ENCODE measurements at regions not wholly inside any gene's neighbourhood (a gene's known extent, or its start where the extent isn't known, plus 50 kb on each side); places are given as distances from the start of the nearest gene placed in this dataset.

GRCh38 chr10:70943249-70943648 is 54.9 kb upstream of the PCBD1 start:
- Mint-ChIP-seq H3K27ac (no peak overlapping the region), H3K4me3 (no peak overlapping the region), H3K4me1 (no peaks in the 10 kb centered on the region), H3K27me3 (ENCODE audit: low read depth in 2 of 2) (no peaks in the 10 kb centered on the region), H3K36me3 (no peaks in the 10 kb centered on the region), H3K9me3 (no peaks in the 10 kb centered on the region)
- Histone ChIP-seq H3K27ac (ENCODE audit: low read length) (no peak overlapping the region), H3K36me3 (ENCODE audit: control insufficient read depth, insufficient read depth, low read length) (no peaks in the 10 kb centered on the region), H3K4me3 (ENCODE audit: low read length) (no peak overlapping the region), H3K27me3 (ENCODE audit: control insufficient read depth, insufficient read depth, low read length) (no peaks in the 10 kb centered on the region), H3K4me1 (ENCODE audit: control insufficient read depth, insufficient read depth, low read length) (no peaks in the 10 kb centered on the region), H3K9me3 (ENCODE audit: control insufficient read depth, insufficient read depth, low read length) (no peaks in the 10 kb centered on the region)
- 84% methylated on average over 4 of the region's 4 CpGs for WGBS (ENCODE audit: insufficient coverage)
- ATAC-seq, result no peak
- TF ChIP-seq CTCF (IDR thresholded peaks at IDR 0.05), result no peak
- no peak for DNase-seq
- intact Hi-C loops (cut with micrococcal nuclease), result no loop called here

- Mint-ChIP-seq H3K9me3 (no peaks in the 10 kb centered on the region), H3K27me3 (ENCODE audit: low read depth in 2 of 2) (no peaks in the 10 kb centered on the region), H3K4me3 (no peak overlapping the region), H3K36me3 (no peaks in the 10 kb centered on the region), H3K4me1 (no peaks in the 10 kb centered on the region), H3K27ac (no peak overlapping the region)
- H3K27me3 ChIP-seq (ENCODE audit: control insufficient read depth, insufficient read depth, low read length), result no peaks in the 10 kb centered on the region
- whole genome bisulfite sequencing (ENCODE audit: insufficient coverage), result 90% methylated on average over 14 of the region's 14 CpGs
- ATAC-seq, result no peak
- no peak overlapping the region for H3K4me3 ChIP-seq (ENCODE audit: low read length)
- H3K9me3 ChIP-seq (ENCODE audit: control insufficient read depth, insufficient read depth, low read length), result no peaks in the 10 kb centered on the region
- no peak for DNase-seq
- H3K27ac ChIP-seq (ENCODE audit: low read length), result no peak overlapping the region
- intact Hi-C loops (cut with micrococcal nuclease), result no loop called here
- H3K4me1 ChIP-seq (ENCODE audit: control insufficient read depth, insufficient read depth, low read length), result no peaks in the 10 kb centered on the region
- no peak for TF ChIP-seq CTCF (IDR thresholded peaks at IDR 0.05)
- H3K36me3 ChIP-seq (ENCODE audit: control insufficient read depth, insufficient read depth, low read length), result no peaks in the 10 kb centered on the region
Measured at GRCh38 chr10:70943841-70944466, 55.6 kb upstream of the PCBD1 start.

- Mint-ChIP-seq H3K9me3 (no peaks in the 10 kb centered on the region), H3K4me1 (no peaks in the 10 kb centered on the region), H3K36me3 (no peaks in the 10 kb centered on the region), H3K27ac (no peak overlapping the region), H3K27me3 (ENCODE audit: low read depth in 2 of 2) (peaks cover 0 to 6% of the 10 kb centered on the region in 2 donors), H3K4me3 (no peak overlapping the region)
- DNase-seq (no peak), ATAC-seq (no peak)
- Histone ChIP-seq H3K36me3 (ENCODE audit: control insufficient read depth, insufficient read depth, low read length) (no peaks in the 10 kb centered on the region), H3K4me3 (ENCODE audit: low read length) (no peak overlapping the region), H3K27ac (ENCODE audit: low read length) (no peak overlapping the region), H3K27me3 (ENCODE audit: control insufficient read depth, insufficient read depth, low read length) (no peaks in the 10 kb centered on the region), H3K9me3 (ENCODE audit: control insufficient read depth, insufficient read depth, low read length) (no peaks in the 10 kb centered on the region), H3K4me1 (ENCODE audit: control insufficient read depth, insufficient read depth, low read length) (no peaks in the 10 kb centered on the region)
- no peak for TF ChIP-seq CTCF (IDR thresholded peaks at IDR 0.05)
- intact Hi-C loops (cut with micrococcal nuclease), result no loop called here
- WGBS (ENCODE audit: insufficient coverage), result 88% methylated on average over 4 of the region's 5 CpGs
Measured at GRCh38 chr10:70950037-70950436, 61.7 kb upstream of the PCBD1 start.

GRCh38 chr10:70950801-70951200 is 62.4 kb upstream of the PCBD1 start:
- TF ChIP-seq CTCF (IDR thresholded peaks at IDR 0.05), result no peak
- H3K36me3 ChIP-seq (ENCODE audit: control insufficient read depth, insufficient read depth, low read length), result no peaks in the 10 kb centered on the region
- no peak overlapping the region for H3K4me3 ChIP-seq (ENCODE audit: low read length)
- H3K4me1 ChIP-seq (ENCODE audit: control insufficient read depth, insufficient read depth, low read length), result no peaks in the 10 kb centered on the region
- H3K9me3 Mint-ChIP-seq, result no peaks in the 10 kb centered on the region
- no peaks in the 10 kb centered on the region for H3K36me3 Mint-ChIP-seq
- 96% methylated on average over 1 of the region's 1 CpG for WGBS (ENCODE audit: insufficient coverage)
- H3K4me3 Mint-ChIP-seq, result no peak overlapping the region
- ATAC-seq, result no peak
- H3K27ac ChIP-seq (ENCODE audit: low read length), result no peak overlapping the region
- no peak overlapping the region for H3K27ac Mint-ChIP-seq
- H3K27me3 ChIP-seq (ENCODE audit: control insufficient read depth, insufficient read depth, low read length), result no peaks in the 10 kb centered on the region
- no peaks in the 10 kb centered on the region for H3K9me3 ChIP-seq (ENCODE audit: control insufficient read depth, insufficient read depth, low read length)
- peaks cover 0 to 6% of the 10 kb centered on the region in 2 donors for H3K27me3 Mint-ChIP-seq (ENCODE audit: low read depth in 2 of 2)
- H3K4me1 Mint-ChIP-seq, result no peaks in the 10 kb centered on the region
- DNase-seq, result no peak
- intact Hi-C loops (cut with micrococcal nuclease), result no loop called here
